ENCODE measurements at regions not wholly inside any gene's neighbourhood (a gene's known extent, or its start where the extent isn't known, plus 50 kb on each side); places are given as distances from the start of the nearest gene placed in this dataset.

GRCh38 chr12:5230861-5231260, 187.2 kb downstream of the KCNA5 start:
- TF ChIP-seq CTCF (conservative IDR thresholded peaks at IDR 0.05; ENCODE audit: low read depth, low read length), result no peak
- no peak for TF ChIP-seq EZH2phosphoT487 (IDR thresholded peaks at IDR 0.05; ENCODE audit: borderline replicate concordance, low read length)
- no peak for TF ChIP-seq EZH2 (IDR thresholded peaks at IDR 0.05; ENCODE audit: low read length, unreplicated experiment)
- Histone ChIP-seq H3K27me3 (ENCODE audit: low read length) (no peaks in the 10 kb centered on the region), H2AFZ (ENCODE audit: low read length) (no peak overlapping the region), H3K36me3 (ENCODE audit: low read depth, low read length) (no peaks in the 10 kb centered on the region), H3K4me1 (ENCODE audit: insufficient read depth, low read length) (no peaks in the 10 kb centered on the region), H3K9me3 (ENCODE audit: low read length) (no peaks in the 10 kb centered on the region), H4K20me1 (ENCODE audit: low read length) (no peaks in the 10 kb centered on the region), H3F3A (ENCODE audit: low read length, unreplicated experiment) (no peaks in the 10 kb centered on the region), H3K4me3 (ENCODE audit: low read length) (no peak overlapping the region), H3K4me2 (ENCODE audit: low read length) (no peak overlapping the region), H3K9ac (ENCODE audit: low read length) (no peak overlapping the region), H3K9me2 (replicated peaks; ENCODE audit: low read length) (no peaks in the 10 kb centered on the region), H3K27ac (ENCODE audit: low read length) (no peak overlapping the region), H3K79me2 (ENCODE audit: low read length) (no peaks in the 10 kb centered on the region)
- intact Hi-C loops (cut with micrococcal nuclease), result no loop called here
- DNase-seq (no peak), ATAC-seq (no peak)
- ChIA-PET CTCF (no interaction called here), POLR2A (ENCODE audit: unreplicated experiment) (no interaction called here)
- no TSS peak for BruUV-seq (replicated peaks)

DNA sequence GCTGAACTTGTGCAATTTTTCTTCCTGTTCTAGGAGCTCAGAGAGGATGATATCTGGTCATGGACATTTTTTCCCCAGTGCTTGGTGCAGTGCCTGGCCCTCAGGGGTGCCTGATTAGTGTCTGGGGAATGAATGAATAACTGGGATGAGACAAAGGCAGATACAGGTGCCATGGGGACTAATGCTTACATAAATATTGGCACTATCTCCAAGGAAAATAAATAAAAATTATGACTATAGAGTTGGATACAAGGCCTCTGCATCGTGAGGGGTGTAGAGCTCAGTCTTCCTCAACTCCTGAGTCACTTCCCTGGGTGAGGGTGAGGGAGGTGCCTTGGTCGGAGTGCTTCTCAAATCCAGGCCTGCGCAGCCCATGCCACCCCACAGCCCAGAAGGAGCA, 188.6 kb downstream of the KCNA5 start:
- ATAC-seq (no peak), DNase-seq (no peak)
- Histone ChIP-seq H3K27me3 (ENCODE audit: low read length) (no peaks in the 10 kb centered on the region), H3K36me3 (ENCODE audit: low read depth, low read length) (no peaks in the 10 kb centered on the region), H3K79me2 (ENCODE audit: low read length) (no peaks in the 10 kb centered on the region), H3K4me3 (ENCODE audit: low read length) (no peak overlapping the region), H4K20me1 (ENCODE audit: low read length) (no peaks in the 10 kb centered on the region), H3K9me3 (ENCODE audit: low read length) (no peaks in the 10 kb centered on the region), H3K27ac (ENCODE audit: low read length) (no peak overlapping the region), H3K4me2 (ENCODE audit: low read length) (no peak overlapping the region), H3K9ac (ENCODE audit: low read length) (no peak overlapping the region), H3F3A (ENCODE audit: low read length, unreplicated experiment) (no peaks in the 10 kb centered on the region), H2AFZ (ENCODE audit: low read length) (no peak overlapping the region), H3K9me2 (replicated peaks; ENCODE audit: low read length) (no peaks in the 10 kb centered on the region), H3K4me1 (ENCODE audit: insufficient read depth, low read length) (no peaks in the 10 kb centered on the region)
- intact Hi-C loops (cut with micrococcal nuclease), result no loop called here
- ChIA-PET POLR2A (ENCODE audit: unreplicated experiment) (no interaction called here), CTCF (no interaction called here)
- TF ChIP-seq CTCF (conservative IDR thresholded peaks at IDR 0.05; ENCODE audit: low read depth, low read length) (no peak), EZH2phosphoT487 (IDR thresholded peaks at IDR 0.05; ENCODE audit: borderline replicate concordance, low read length) (no peak), EZH2 (IDR thresholded peaks at IDR 0.05; ENCODE audit: low read length, unreplicated experiment) (no peak)
- no TSS peak for BruUV-seq (replicated peaks)

DNA sequence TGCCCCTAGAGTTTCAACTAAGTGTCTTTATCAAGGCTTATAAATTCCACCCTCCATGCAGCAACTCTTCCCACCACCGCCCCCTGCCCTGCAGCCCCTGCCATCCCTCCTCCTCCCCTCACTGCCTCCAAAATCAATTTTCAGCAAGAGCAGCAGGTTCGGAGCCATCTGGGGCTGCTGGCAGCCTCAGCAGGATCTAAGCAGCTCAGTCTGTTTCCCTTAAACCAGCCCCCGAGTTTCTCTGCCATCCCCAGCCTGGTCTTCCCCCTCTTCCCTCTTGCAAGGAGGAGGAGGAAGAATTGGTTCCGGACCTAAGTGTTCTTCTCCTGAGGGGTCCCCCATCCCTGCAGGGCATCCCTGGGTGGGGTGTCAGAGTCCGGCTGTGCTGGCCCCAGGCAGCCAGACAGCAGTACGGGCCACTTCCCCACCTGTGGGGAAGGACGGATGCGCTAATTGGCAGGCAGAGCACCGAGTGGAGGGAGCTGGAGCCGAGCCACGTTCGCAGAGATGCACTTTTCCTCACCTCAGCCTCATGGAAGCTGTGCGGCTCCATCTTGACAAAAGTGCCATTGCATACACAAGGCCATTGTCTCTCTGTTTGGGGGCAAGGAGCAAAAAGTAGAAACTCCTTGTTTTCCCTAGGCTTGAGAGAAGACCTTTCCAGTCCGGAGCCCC, 189.3 kb downstream of the KCNA5 start:
- CTCF ChIA-PET, result no interaction called here
- DNase-seq (no peak), ATAC-seq (no peak)
- Histone ChIP-seq H3K9ac (ENCODE audit: low read length) (no peak overlapping the region), H3K36me3 (ENCODE audit: low read depth, low read length) (no peaks in the 10 kb centered on the region), H3K9me2 (replicated peaks; ENCODE audit: low read length) (no peaks in the 10 kb centered on the region), H3K27ac (ENCODE audit: low read length) (no peak overlapping the region), H4K20me1 (ENCODE audit: low read length) (no peaks in the 10 kb centered on the region), H3K79me2 (ENCODE audit: low read length) (no peaks in the 10 kb centered on the region), H3F3A (ENCODE audit: low read length, unreplicated experiment) (no peaks in the 10 kb centered on the region), H3K27me3 (ENCODE audit: low read length) (no peaks in the 10 kb centered on the region), H3K4me1 (ENCODE audit: insufficient read depth, low read length) (no peaks in the 10 kb centered on the region), H3K4me2 (ENCODE audit: low read length) (no peak overlapping the region), H3K9me3 (ENCODE audit: low read length) (no peaks in the 10 kb centered on the region), H2AFZ (ENCODE audit: low read length) (no peak overlapping the region), H3K4me3 (ENCODE audit: low read length) (no peak overlapping the region)
- POLR2A ChIA-PET (ENCODE audit: unreplicated experiment), result no interaction called here
- no TSS peak for BruUV-seq (replicated peaks)
- intact Hi-C loops (cut with micrococcal nuclease), result no loop called here
- TF ChIP-seq EZH2phosphoT487 (IDR thresholded peaks at IDR 0.05; ENCODE audit: borderline replicate concordance, low read length), result no peak
- no peak for TF ChIP-seq EZH2 (IDR thresholded peaks at IDR 0.05; ENCODE audit: low read length, unreplicated experiment)
- no peak for TF ChIP-seq CTCF (conservative IDR thresholded peaks at IDR 0.05; ENCODE audit: low read depth, low read length)
